Prostate gland (tissue), 2 donors: ENCODE measurements at regions not wholly inside any gene's neighbourhood (a gene's known extent, or its start where the extent isn't known, plus 50 kb on each side); places are given as distances from the start of the nearest gene placed in this dataset.

ENCODE experiments used
- POLR2A ChIP-seq: fragments of 450-650 bp; IDR thresholded peaks from one replicate; pipeline ENCODE4 v1.6.1; 2016; ENCODE audit warnings: antibody characterized with exemption, mild to moderate bottlenecking
- TF ChIP-seq, protein P1 (sequence below), 4 experiments: fragments of 200-600 bp in 2 of 4; fragments of 450-650 bp in 2 of 4; sonication (generic) in 2 of 4; IDR thresholded peaks; 1 replicate in 3 of 4; 2 replicates in 1 of 4; pipeline ENCODE4 v1.5.1; 2016 to 2019; ENCODE audit warnings: antibody characterized with exemption in 4 of 4, mild to moderate bottlenecking in 2 of 4, moderate library complexity in 2 of 4

GRCh38 chr17:53093391-53093790 is 729.3 kb upstream of the KIF2B start:
- TF ChIP-seq, protein P1, sequence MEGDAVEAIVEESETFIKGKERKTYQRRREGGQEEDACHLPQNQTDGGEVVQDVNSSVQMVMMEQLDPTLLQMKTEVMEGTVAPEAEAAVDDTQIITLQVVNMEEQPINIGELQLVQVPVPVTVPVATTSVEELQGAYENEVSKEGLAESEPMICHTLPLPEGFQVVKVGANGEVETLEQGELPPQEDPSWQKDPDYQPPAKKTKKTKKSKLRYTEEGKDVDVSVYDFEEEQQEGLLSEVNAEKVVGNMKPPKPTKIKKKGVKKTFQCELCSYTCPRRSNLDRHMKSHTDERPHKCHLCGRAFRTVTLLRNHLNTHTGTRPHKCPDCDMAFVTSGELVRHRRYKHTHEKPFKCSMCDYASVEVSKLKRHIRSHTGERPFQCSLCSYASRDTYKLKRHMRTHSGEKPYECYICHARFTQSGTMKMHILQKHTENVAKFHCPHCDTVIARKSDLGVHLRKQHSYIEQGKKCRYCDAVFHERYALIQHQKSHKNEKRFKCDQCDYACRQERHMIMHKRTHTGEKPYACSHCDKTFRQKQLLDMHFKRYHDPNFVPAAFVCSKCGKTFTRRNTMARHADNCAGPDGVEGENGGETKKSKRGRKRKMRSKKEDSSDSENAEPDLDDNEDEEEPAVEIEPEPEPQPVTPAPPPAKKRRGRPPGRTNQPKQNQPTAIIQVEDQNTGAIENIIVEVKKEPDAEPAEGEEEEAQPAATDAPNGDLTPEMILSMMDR (IDR thresholded peaks at IDR 0.05), result no peak
- TF ChIP-seq POLR2A, result no peak
